Activated CD4-positive, alpha-beta T cell treated with anti-CD3 and anti-CD28 coated beads, Interleukin-2, amount 10 ng/mL, durations not matched to agents 24 days and 14 days (primary cell): ENCODE measurements at regions not wholly inside any gene's neighbourhood (a gene's known extent, or its start where the extent isn't known, plus 50 kb on each side); places are given as distances from the start of the nearest gene placed in this dataset.

Experiments used
- DNase-seq: peaks from one replicate; pipeline ENCODE4 v3.0.0; 2022
- H3K27ac Mint-ChIP-seq: one replicate; pipeline ENCODE4 v1.8.0; 2022; ENCODE audit warnings: mild to moderate bottlenecking, mixed read lengths
- H3K27me3 Mint-ChIP-seq: one replicate; pipeline ENCODE4 v1.8.0; 2022; ENCODE audit warnings: mixed read lengths
- H3K36me3 Mint-ChIP-seq: one replicate; pipeline ENCODE4 v1.8.0; 2022; ENCODE audit warnings: low read depth, mild to moderate bottlenecking, mixed read lengths
- H3K4me1 Mint-ChIP-seq: one replicate; pipeline ENCODE4 v1.8.0; 2021; ENCODE audit warnings: mixed read lengths
- H3K4me3 Mint-ChIP-seq: one replicate; pipeline ENCODE4 v1.8.0; 2022; ENCODE audit warnings: mild to moderate bottlenecking, moderate library complexity, mixed read lengths
- H3K9me3 Mint-ChIP-seq: one replicate; pipeline ENCODE4 v1.8.0; 2021; ENCODE audit warnings: mixed read lengths
- intact Hi-C: fragments of 100-400 bp; cut with micrococcal nuclease; formaldehyde crosslinking; loops from one replicate; pipeline ENCODE4 v1.15.1; 2023

DNA sequence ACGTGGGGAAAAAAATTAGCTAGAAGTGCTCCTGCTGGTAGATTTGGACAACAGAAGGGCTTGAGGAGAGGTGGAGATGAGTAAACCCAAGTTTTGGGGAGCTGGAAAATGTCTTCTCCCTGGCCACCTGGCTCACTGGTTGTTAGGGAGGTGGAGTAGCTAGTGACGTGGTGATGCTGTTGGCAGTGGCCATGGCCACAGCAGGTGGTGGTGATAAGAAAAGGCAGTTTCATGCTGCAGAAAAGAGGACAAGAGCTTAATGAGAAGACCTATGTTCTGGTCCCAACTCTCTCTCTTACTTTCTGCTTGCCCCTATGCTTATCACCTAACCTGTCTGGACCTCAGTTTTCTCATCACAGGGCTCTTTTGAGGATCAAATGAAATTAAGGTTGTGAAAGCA lies 223.5 kb upstream of the N4BP1 start:
- H3K9me3 Mint-ChIP-seq = no peaks in the 10 kb centered on the region
- intact Hi-C loops = no loop called here

GRCh38 chr16:48831076-48831722 lies 221.2 kb upstream of the N4BP1 start:
- H3K4me1 Mint-ChIP-seq = no peaks in the 10 kb centered on the region
- no peak overlapping the region for H3K27ac Mint-ChIP-seq
- H3K4me3 Mint-ChIP-seq = no peak overlapping the region
- no peaks in the 10 kb centered on the region for H3K9me3 Mint-ChIP-seq
- H3K27me3 Mint-ChIP-seq = no peaks in the 10 kb centered on the region
- H3K36me3 Mint-ChIP-seq = no peaks in the 10 kb centered on the region
- no peak for DNase-seq
- intact Hi-C loops = no loop called here

More for the DNA sequence above, 223.5 kb upstream of the N4BP1 start:
- H3K4me3 Mint-ChIP-seq = no peak overlapping the region
- no peaks in the 10 kb centered on the region for H3K27me3 Mint-ChIP-seq
- no peaks in the 10 kb centered on the region for H3K36me3 Mint-ChIP-seq
- H3K27ac Mint-ChIP-seq = no peak overlapping the region
- no peak for DNase-seq
- H3K4me1 Mint-ChIP-seq = no peaks in the 10 kb centered on the region

DNA sequence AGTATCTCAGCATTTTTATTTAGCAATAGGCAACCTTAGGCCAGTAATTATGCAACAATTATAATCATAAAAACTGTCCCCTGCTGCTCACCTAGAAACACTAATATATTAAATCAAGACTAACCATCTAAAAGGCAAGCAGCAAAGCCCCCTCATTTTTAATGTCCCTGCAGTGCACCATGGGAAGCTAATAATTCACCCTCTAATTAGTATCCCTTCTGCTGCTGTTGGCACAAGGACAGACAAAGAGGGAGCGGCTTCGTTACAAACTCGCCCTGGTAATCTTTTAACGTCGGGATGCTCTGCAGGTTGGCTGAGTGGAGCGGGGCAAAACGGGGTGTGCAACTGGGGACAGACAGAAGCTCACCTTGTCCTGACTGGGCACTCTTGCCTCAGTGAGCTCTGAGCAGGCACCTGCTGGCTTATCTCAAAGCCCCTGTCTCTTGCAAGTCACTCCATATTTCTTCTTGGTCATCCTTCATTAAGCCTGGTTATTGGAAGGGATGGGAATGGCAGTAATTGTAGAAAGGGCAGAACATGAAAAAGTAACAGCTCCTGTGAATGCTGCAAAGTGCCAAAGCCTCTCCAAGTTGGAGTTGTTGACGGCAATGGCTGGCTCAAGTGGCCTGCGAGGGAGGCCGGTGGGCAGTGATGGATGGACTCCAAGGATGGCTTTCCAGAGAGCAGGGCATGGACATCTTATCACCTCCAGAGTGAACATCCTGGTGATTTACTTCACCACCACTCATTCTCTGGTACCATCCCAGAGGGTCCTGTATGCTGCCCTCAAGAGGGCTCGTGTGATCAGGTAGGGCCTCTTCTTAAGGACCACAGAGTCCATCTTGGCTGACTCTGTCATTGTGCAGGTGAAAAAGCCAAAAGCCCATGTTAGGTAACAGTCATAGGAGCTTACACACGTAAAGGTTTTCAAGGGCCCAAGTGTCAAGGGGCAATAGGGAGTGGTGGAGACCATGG lies 219.6 kb upstream of the N4BP1 start:
- intact Hi-C loops = no loop called here
- H3K36me3 Mint-ChIP-seq = no peaks in the 10 kb centered on the region
- no peaks in the 10 kb centered on the region for H3K9me3 Mint-ChIP-seq
- H3K27ac Mint-ChIP-seq = no peak overlapping the region
- no peaks in the 10 kb centered on the region for H3K27me3 Mint-ChIP-seq
- no peak for DNase-seq
- no peak overlapping the region for H3K4me3 Mint-ChIP-seq
- no peaks in the 10 kb centered on the region for H3K4me1 Mint-ChIP-seq

GRCh38 chr16:48824271-48824670 lies 214.3 kb upstream of the N4BP1 start:
- H3K4me1 Mint-ChIP-seq = no peaks in the 10 kb centered on the region
- no peak overlapping the region for H3K27ac Mint-ChIP-seq
- H3K36me3 Mint-ChIP-seq = no peaks in the 10 kb centered on the region
- DNase-seq = no peak
- no peak overlapping the region for H3K4me3 Mint-ChIP-seq
- intact Hi-C loops = no loop called here
- H3K9me3 Mint-ChIP-seq = no peaks in the 10 kb centered on the region
- no peaks in the 10 kb centered on the region for H3K27me3 Mint-ChIP-seq

DNA sequence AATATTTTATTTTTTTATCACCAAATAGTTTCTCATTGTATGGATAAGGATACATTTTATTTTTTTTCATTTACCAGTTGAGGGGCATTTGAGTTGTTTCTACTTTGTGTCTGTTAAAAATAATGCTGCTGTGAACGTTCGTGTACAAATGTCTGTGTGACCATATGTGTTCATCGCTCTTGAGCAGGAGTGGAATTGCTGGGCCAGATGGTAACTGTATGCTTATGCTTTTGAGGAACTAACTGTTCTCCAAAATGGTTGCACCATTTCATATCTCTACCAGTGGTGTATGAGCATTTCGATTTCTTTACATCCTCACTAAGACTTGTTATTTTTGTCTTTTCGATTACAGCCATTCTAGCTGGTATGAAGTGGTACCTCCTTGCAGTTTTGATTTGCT lies 212.5 kb upstream of the N4BP1 start:
- DNase-seq = no peak
- Mint-ChIP-seq H3K27me3 (no peaks in the 10 kb centered on the region), H3K36me3 (no peaks in the 10 kb centered on the region), H3K27ac (no peak overlapping the region), H3K9me3 (no peaks in the 10 kb centered on the region), H3K4me1 (no peaks in the 10 kb centered on the region), H3K4me3 (no peak overlapping the region)
- intact Hi-C loops = no loop called here

DNA sequence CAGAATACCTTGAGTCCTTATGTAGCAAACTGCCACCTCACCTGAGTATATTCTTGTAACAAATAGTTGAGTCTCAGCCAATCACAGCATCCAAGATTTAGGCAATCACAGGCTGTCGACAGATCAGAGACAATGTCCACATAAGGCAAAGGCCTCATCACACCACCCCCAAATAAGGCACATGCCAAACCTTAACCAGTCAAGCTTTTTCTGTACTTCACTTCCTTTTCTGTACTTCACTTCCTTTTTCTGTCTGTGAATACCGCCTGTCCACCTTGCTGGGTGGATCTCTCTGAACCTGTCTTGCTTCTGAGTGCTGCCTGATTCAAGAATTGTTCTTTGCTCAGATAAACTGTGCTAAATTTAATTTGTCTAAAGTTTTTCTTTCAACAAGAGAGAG lies 210.4 kb upstream of the N4BP1 start:
- H3K36me3 Mint-ChIP-seq = no peaks in the 10 kb centered on the region
- H3K9me3 Mint-ChIP-seq = no peaks in the 10 kb centered on the region
- H3K27ac Mint-ChIP-seq = no peak overlapping the region
- no peak for DNase-seq
- no peaks in the 10 kb centered on the region for H3K27me3 Mint-ChIP-seq
- intact Hi-C loops = no loop called here
- H3K4me1 Mint-ChIP-seq = no peaks in the 10 kb centered on the region
- H3K4me3 Mint-ChIP-seq = no peak overlapping the region

DNA sequence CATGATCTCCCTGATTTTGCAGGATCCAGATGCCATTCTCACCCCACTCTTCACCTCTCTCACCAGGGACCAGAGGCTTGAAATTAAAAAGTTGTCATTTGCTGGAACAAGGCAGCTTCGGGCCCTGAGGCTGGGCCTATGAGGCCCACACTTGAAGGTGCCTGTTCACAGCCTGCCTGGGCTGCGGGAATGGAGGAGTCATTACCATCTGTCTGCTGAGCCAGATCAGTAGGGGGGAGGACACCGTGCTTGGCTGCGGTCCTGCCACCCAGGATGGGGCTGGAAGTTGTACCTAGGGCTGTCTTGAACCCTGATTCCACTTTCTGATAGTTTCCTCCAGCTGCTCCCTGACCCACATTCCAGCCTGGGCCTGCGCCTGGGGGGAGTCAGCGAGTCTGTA lies 208.3 kb upstream of the N4BP1 start:
- Mint-ChIP-seq H3K27me3 (no peaks in the 10 kb centered on the region), H3K4me1 (no peaks in the 10 kb centered on the region), H3K27ac (no peak overlapping the region), H3K9me3 (no peaks in the 10 kb centered on the region), H3K4me3 (no peak overlapping the region), H3K36me3 (no peaks in the 10 kb centered on the region)
- intact Hi-C loops = no loop called here
- DNase-seq = no peak

DNA sequence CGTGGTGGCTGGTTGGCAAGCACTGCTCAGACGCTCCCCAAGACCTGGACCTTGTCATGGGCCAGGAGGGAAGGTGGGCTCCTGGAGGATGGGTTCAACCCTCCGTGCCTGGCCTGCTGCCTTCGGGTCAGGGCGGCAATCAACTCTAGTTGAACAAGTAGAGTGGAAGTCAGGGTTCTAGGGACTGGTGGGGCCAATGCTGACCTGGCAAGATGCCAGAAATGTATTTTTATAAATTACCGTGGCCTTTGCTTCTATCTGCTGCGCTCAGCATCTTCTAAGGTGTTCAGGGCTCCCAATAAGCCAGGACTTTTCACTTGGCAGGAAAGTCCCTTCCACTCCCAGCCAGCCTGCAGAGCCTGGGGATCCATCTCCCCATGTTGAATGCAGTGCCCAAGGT lies 207.1 kb upstream of the N4BP1 start:
- H3K27ac Mint-ChIP-seq = no peak overlapping the region
- no peaks in the 10 kb centered on the region for H3K36me3 Mint-ChIP-seq
- no peaks in the 10 kb centered on the region for H3K4me1 Mint-ChIP-seq
- intact Hi-C loops = no loop called here
- peaks cover 8% of the 10 kb centered on the region for H3K27me3 Mint-ChIP-seq
- H3K9me3 Mint-ChIP-seq = no peaks in the 10 kb centered on the region
- no peak for DNase-seq
- H3K4me3 Mint-ChIP-seq = no peak overlapping the region

- Mint-ChIP-seq H3K27me3 (peaks cover 14% of the 10 kb centered on the region), H3K4me1 (no peaks in the 10 kb centered on the region), H3K4me3 (no peak overlapping the region), H3K27ac (no peak overlapping the region), H3K36me3 (peaks cover under 1% of the 10 kb centered on the region), H3K9me3 (no peaks in the 10 kb centered on the region)
- intact Hi-C loops = no loop called here
- DNase-seq = no peak
Measured at GRCh38 chr16:48816393-48816792, 206.4 kb upstream of the N4BP1 start.

DNA sequence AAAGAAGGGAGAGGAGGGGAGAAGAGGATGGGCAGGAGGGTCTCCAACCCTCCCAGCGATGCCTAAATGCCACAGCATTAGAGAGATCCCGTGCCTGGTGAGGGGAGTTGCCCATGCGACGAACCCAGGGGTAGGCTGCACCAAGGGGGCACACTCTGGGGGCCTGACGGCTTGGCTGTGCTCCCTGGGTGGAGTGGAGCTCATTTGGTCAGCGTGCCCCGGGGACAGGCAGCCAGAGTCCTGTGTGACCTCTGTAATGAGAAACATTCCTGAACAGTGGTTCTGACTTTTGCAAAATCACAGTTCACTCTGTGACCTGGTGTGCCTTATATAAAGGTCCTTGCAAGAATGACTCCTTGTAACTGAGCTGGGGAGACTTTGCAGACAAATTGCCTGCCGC lies 205.0 kb upstream of the N4BP1 start:
- Mint-ChIP-seq H3K27me3 (peaks cover 20% of the 10 kb centered on the region), H3K9me3 (no peaks in the 10 kb centered on the region), H3K36me3 (peaks cover 2% of the 10 kb centered on the region), H3K4me1 (no peaks in the 10 kb centered on the region), H3K27ac (no peak overlapping the region), H3K4me3 (no peak overlapping the region)
- DNase-seq = no peak
- intact Hi-C loops = no loop called here

DNA sequence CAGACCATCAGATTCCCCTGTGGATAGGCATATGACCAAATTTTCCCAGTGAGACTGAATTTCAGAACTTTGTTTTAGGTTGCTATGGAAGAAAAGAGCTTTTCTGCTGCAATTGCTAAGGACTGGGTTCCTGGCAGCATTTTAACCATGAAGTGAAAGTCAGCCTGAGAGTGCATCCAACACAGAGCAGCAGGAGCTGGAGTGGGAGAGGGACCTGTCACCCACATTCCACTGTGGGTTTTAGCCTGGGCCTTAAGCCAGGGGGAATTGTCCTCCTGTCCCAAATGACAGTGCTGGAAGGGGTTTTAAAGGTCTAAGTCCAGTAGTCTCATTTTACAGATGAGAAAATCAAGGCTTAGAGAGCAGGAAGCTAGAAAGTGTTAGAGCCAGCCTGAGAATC lies 203.5 kb upstream of the N4BP1 start:
- H3K36me3 Mint-ChIP-seq = peaks cover 2% of the 10 kb centered on the region
- no peaks in the 10 kb centered on the region for H3K4me1 Mint-ChIP-seq
- no peaks in the 10 kb centered on the region for H3K9me3 Mint-ChIP-seq
- no peak for DNase-seq
- no peak overlapping the region for H3K27ac Mint-ChIP-seq
- peaks cover 29% of the 10 kb centered on the region for H3K27me3 Mint-ChIP-seq
- H3K4me3 Mint-ChIP-seq = no peak overlapping the region
- intact Hi-C loops = no loop called here

DNA sequence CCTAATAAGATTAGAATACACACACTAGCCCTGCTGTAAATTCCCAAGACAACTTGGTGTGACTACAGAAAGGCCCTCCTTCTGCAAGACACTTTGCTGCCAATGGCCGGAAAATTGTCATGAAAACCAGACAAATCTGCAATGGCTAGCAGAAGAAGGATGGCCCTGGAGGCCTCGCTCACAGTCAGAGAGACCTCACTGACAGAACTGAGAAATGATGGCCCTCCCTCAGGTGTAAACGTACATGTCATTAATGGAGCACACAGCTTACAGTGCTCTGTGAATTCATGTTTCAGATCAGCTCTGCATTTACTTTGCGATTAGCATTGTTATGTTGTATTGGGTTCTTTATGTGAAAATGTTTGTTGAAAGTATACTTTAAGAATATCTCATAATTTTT lies 202.9 kb upstream of the N4BP1 start:
- intact Hi-C loops = no loop called here
- H3K4me3 Mint-ChIP-seq = no peak overlapping the region
- H3K36me3 Mint-ChIP-seq = peaks cover 2% of the 10 kb centered on the region
- DNase-seq = no peak
- no peaks in the 10 kb centered on the region for H3K4me1 Mint-ChIP-seq
- H3K9me3 Mint-ChIP-seq = no peaks in the 10 kb centered on the region
- H3K27me3 Mint-ChIP-seq = peaks cover 29% of the 10 kb centered on the region
- H3K27ac Mint-ChIP-seq = no peak overlapping the region

- intact Hi-C loops = no loop called here
- Mint-ChIP-seq H3K9me3 (no peaks in the 10 kb centered on the region), H3K4me3 (no peak overlapping the region), H3K27ac (no peak overlapping the region), H3K27me3 (peaks cover 31% of the 10 kb centered on the region), H3K36me3 (peaks cover 2% of the 10 kb centered on the region), H3K4me1 (no peaks in the 10 kb centered on the region)
- DNase-seq = no peak
Measured at GRCh38 chr16:48811478-48811877, 201.5 kb upstream of the N4BP1 start.

- Mint-ChIP-seq H3K4me3 (no peak overlapping the region), H3K4me1 (no peaks in the 10 kb centered on the region), H3K27ac (no peak overlapping the region), H3K27me3 (peaks cover 31% of the 10 kb centered on the region), H3K9me3 (no peaks in the 10 kb centered on the region), H3K36me3 (peaks cover 2% of the 10 kb centered on the region)
- no peak for DNase-seq
- intact Hi-C loops = no loop called here
Measured at GRCh38 chr16:48810803-48811453, 200.9 kb upstream of the N4BP1 start.
